ENCODE measurements at regions not wholly inside any gene's neighbourhood (a gene's known extent, or its start where the extent isn't known, plus 50 kb on each side); places are given as distances from the start of the nearest gene placed in this dataset.

DNA sequence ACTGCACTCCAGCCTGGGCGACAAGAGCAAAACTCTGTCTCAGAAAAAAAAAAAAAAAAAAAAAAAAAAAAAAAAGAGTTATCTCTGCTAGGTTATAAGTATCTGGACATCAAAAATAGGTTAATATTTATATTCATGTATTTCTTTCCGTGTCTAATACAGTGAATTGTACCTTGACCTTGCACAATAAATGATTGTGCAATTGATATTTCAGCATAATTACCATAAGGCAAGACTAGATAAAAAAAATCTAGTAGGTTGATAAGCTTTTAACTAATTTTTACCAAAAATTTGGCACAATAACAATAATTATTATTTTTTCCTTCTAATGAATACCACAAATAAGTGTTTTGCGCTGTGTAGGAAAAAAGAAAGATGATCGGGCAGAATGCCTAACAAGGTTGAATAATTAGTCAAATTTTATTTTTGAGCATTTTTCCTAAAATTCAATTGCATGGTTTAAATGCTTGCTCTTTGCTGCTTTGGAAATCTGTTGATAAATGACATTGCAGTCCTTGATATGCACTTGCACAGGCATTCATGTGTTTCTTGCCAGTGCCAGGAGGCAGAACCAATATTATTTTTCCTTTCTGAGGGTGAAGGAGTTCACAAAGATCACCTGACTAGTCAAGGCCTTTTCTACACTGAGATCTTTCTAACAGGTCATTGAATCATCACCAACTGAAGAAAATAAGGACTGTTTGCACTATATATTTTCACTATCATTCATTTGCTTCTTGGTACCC lies 127.5 kb downstream of the ARRDC3 start:
- TF ChIP-seq, protein P1, sequence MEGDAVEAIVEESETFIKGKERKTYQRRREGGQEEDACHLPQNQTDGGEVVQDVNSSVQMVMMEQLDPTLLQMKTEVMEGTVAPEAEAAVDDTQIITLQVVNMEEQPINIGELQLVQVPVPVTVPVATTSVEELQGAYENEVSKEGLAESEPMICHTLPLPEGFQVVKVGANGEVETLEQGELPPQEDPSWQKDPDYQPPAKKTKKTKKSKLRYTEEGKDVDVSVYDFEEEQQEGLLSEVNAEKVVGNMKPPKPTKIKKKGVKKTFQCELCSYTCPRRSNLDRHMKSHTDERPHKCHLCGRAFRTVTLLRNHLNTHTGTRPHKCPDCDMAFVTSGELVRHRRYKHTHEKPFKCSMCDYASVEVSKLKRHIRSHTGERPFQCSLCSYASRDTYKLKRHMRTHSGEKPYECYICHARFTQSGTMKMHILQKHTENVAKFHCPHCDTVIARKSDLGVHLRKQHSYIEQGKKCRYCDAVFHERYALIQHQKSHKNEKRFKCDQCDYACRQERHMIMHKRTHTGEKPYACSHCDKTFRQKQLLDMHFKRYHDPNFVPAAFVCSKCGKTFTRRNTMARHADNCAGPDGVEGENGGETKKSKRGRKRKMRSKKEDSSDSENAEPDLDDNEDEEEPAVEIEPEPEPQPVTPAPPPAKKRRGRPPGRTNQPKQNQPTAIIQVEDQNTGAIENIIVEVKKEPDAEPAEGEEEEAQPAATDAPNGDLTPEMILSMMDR (IDR thresholded peaks at IDR 0.05): no peak
- no peaks in the 10 kb centered on the region for H3K27me3 Mint-ChIP-seq (ENCODE audit: low read depth, poor library complexity)
- H3K36me3 Mint-ChIP-seq (ENCODE audit: low read depth): no peaks in the 10 kb centered on the region
- peaks cover 11% of the 10 kb centered on the region for H3K4me1 Mint-ChIP-seq
- H3K9me3 Mint-ChIP-seq: no peaks in the 10 kb centered on the region
- H3K27ac Mint-ChIP-seq: no peak overlapping the region
- DNase-seq: no peak
- H3K4me3 Mint-ChIP-seq: no peak overlapping the region

DNA sequence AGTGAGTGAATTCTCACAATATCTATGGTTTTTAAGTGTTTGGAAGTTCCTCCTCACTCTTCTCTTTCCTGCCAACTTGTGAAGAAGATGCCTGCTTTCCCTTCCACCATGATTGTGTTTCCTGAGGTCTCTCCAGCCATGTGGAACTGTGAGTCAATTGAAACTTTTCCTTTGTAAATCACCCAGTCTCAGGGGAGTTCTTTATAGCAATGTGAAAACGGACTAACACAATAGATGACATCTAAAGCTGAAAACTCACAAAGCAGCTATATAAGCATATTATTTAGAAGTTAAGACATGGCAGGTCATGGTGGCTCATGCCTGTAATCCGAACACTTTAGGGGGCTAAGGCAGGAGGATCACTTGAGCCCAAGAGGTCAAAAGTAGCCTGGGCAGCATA lies 130.2 kb downstream of the ARRDC3 start:
- DNase-seq: no peak
- H3K4me1 Mint-ChIP-seq: peaks cover 11% of the 10 kb centered on the region
- no peaks in the 10 kb centered on the region for H3K27me3 Mint-ChIP-seq (ENCODE audit: low read depth, poor library complexity)
- peaks cover 11% of the 10 kb centered on the region for H3K9me3 Mint-ChIP-seq
- H3K36me3 Mint-ChIP-seq (ENCODE audit: low read depth): peaks cover 4% of the 10 kb centered on the region
- TF ChIP-seq, protein P1 (IDR thresholded peaks at IDR 0.05): no peak
- peak overlapping the region; percentile 85 for H3K27ac Mint-ChIP-seq
- no peak overlapping the region for H3K4me3 Mint-ChIP-seq

DNA sequence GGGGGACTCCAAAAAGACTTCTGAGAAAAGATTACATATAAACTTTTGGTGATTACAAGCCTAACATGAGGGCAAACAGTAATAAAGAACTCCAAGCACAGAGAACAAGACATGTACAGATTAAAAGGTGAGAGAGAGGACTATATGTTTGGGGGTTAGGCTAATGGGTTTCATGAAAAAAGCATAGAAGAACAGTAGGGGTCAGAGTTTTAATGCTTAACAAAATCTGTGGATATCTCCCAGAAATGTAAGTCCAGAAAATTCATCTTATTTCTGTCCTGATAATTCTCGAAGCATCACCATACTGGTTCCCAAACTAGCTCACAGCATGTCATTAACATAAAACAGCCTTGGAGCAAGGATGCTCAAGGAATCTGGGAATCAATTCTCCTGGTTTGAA lies 137.2 kb downstream of the ARRDC3 start:
- peaks cover 12% of the 10 kb centered on the region for H3K36me3 Mint-ChIP-seq (ENCODE audit: low read depth)
- DNase-seq: no peak
- H3K9me3 Mint-ChIP-seq: peaks cover 36% of the 10 kb centered on the region
- H3K4me3 Mint-ChIP-seq: no peak overlapping the region
- no peaks in the 10 kb centered on the region for H3K4me1 Mint-ChIP-seq
- H3K27ac Mint-ChIP-seq: no peak overlapping the region
- H3K27me3 Mint-ChIP-seq (ENCODE audit: low read depth, poor library complexity): no peaks in the 10 kb centered on the region
- TF ChIP-seq, protein P1 (IDR thresholded peaks at IDR 0.05): no peak

DNA sequence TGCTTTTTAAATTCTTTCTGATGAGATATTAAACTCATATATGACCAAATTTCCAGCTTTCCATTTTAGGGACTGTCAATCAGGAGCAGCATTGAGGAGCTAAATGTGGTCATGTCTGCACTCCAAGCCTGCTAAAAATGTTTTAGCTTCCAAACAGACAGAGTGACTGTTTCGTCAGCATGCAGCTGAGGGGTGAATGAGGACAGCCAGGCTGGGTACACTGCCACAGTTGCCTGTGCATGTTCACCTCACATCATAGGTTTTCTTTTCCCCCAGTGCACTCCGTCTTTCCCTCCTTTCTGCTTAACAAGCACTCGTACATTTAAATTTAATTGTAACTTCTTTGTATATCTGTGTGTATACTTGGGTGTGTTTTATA lies 138.1 kb downstream of the ARRDC3 start:
- TF ChIP-seq, protein P1 (IDR thresholded peaks at IDR 0.05): no peak
- DNase-seq: no peak
- H3K36me3 Mint-ChIP-seq (ENCODE audit: low read depth): peaks cover 11% of the 10 kb centered on the region

DNA sequence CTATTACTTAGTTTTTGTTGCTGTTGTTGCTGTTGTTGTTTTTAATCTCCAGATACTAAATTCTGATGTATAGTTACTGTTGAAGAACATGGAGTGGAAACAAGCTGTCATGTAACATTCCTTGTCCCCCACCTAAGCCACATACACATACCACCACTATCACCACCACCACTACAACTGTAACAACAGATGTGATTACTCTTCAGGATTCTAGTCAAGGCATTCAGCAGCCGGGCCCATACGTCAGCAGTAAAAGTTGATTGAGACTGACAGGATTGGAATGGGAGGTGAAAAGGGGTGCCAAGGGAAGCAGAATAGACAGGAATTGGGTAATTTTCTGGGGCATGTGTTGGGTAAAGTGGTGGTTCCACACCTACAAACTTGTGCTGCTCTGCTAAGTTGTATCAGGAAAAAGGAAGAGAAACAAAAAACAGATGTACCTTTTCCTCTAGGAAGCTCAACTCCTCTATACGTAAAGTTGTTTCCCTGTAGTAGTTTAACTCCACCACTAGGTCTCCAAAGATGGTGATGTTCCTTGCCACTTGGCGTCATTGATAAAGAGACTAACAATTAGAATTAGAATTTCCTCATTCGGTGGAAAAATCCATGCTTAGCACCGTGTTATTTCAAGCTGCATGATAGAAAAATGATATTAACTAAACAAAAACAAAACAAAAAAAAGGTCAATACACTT lies 138.6 kb downstream of the ARRDC3 start:
- Mint-ChIP-seq H3K4me3 (no peak overlapping the region), H3K4me1 (no peaks in the 10 kb centered on the region), H3K27me3 (ENCODE audit: low read depth, poor library complexity) (no peaks in the 10 kb centered on the region), H3K9me3 (peaks cover 28% of the 10 kb centered on the region), H3K27ac (no peak overlapping the region), H3K36me3 (ENCODE audit: low read depth) (peaks cover 9% of the 10 kb centered on the region)
- TF ChIP-seq, protein P1 (IDR thresholded peaks at IDR 0.05): no peak
- no peak for DNase-seq

More for the DNA sequence above, 138.1 kb downstream of the ARRDC3 start:
- Mint-ChIP-seq H3K4me1 (no peaks in the 10 kb centered on the region), H3K4me3 (no peak overlapping the region), H3K9me3 (peaks cover 33% of the 10 kb centered on the region), H3K27ac (no peak overlapping the region), H3K27me3 (ENCODE audit: low read depth, poor library complexity) (no peaks in the 10 kb centered on the region)
